ENCODE measurements at regions not wholly inside any gene's neighbourhood (a gene's known extent, or its start where the extent isn't known, plus 50 kb on each side); places are given as distances from the start of the nearest gene placed in this dataset.
A peak's percentile ranks its signal among the peaks of the same experiment; 100 is the strongest.
"Not testable (repeated sequence)": the region's sequence is repeated elsewhere in the genome, so short reads cannot be mapped to it uniquely, and the experiment has no call there.

- no peak for DNase-seq
Observed at GRCh38 chr3:177894081-177894728, 642.0 kb upstream of the KCNMB2 start.

GRCh38 chr3:177898185-177898584, 638.1 kb upstream of the KCNMB2 start:
- no peak for DNase-seq

- DNase-seq: no peak
Observed at GRCh38 chr3:177899275-177900067, 636.8 kb upstream of the KCNMB2 start.

GRCh38 chr3:177902876-177903275, 633.4 kb upstream of the KCNMB2 start:
- no peak for DNase-seq

- no peak for DNase-seq
Observed at GRCh38 chr3:177904621-177905020, 631.6 kb upstream of the KCNMB2 start.

GRCh38 chr3:177905173-177906125, 630.8 kb upstream of the KCNMB2 start:
- peak; percentile 55 for DNase-seq

- DNase-seq: no peak
Observed at GRCh38 chr3:177906126-177906511, 630.1 kb upstream of the KCNMB2 start.

- no peak for DNase-seq
Observed at GRCh38 chr3:177906578-177907229, 629.5 kb upstream of the KCNMB2 start.

GRCh38 chr3:177909530-177909929, 626.7 kb upstream of the KCNMB2 start:
- not testable (repeated sequence) for DNase-seq

GRCh38 chr3:177914224-177914623, 622.0 kb upstream of the KCNMB2 start:
- no peak for DNase-seq

- no peak for DNase-seq
Observed at GRCh38 chr3:177916461-177916860, 619.8 kb upstream of the KCNMB2 start.

GRCh38 chr3:177917234-177917861, 618.9 kb upstream of the KCNMB2 start:
- DNase-seq: no peak

- no peak for DNase-seq
Observed at GRCh38 chr3:177921153-177921552, 615.1 kb upstream of the KCNMB2 start.

- DNase-seq: no peak
Observed at GRCh38 chr3:177924261-177924660, 612.0 kb upstream of the KCNMB2 start.

GRCh38 chr3:177928172-177928873, 607.9 kb upstream of the KCNMB2 start:
- no peak for DNase-seq

- DNase-seq: no peak
Observed at GRCh38 chr3:177929310-177929709, 606.9 kb upstream of the KCNMB2 start.

- no peak for DNase-seq
Observed at GRCh38 chr3:177930771-177931170, 605.5 kb upstream of the KCNMB2 start.

- DNase-seq: no peak
Observed at GRCh38 chr3:177931346-177931745, 604.9 kb upstream of the KCNMB2 start.

- no peak for DNase-seq
Observed at GRCh38 chr3:177932346-177932745, 603.9 kb upstream of the KCNMB2 start.
